ENCODE measurements at regions not wholly inside any gene's neighbourhood (a gene's known extent, or its start where the extent isn't known, plus 50 kb on each side); places are given as distances from the start of the nearest gene placed in this dataset.

GRCh38 chr1:81613803-81614202 is 186.9 kb upstream of the ADGRL2 start:
- no peak for DNase-seq

DNA sequence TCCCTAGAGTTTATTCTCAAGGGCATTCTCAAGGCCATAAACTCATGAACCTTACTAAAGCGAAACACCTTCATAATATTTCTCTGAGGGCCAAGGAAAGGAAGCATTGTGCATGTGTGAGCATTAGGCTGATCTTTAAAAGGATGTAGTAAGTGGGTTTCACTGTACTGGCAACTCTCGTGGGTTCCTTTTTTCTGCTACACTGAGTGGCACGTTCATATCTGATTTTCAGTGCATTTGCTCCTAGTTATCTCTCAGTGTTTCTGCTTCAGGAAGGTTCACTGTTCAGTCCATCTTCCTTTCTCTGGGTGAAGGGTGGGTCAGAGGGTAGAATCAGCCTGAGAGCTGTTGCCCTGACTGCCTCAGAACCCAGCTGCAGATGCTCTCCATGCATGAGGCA is 192.8 kb upstream of the ADGRL2 start:
- DNase-seq = no peak

DNA sequence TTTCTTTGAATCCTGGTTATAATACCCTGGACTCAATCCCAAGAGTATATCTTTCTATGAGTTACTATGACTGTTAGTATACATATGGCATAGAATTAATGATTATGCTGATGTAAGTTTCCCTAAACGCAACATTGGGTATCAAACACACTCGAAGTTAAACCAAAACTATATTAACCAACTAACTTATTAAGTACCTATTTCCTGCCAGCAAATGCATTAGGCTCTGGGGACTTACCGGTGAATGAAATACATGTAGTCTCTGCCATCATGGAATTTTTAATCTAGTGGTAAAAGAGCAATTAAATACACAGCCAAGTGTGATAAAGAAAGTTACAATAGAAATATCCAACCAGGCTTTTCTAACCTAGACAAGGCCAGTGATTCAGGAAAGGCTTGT is 193.6 kb upstream of the ADGRL2 start:
- DNase-seq = no peak

GRCh38 chr1:81606656-81607055 is 194.1 kb upstream of the ADGRL2 start:
- DNase-seq = no peak

- DNase-seq = no peak
Observed at GRCh38 chr1:81605023-81605422, 195.7 kb upstream of the ADGRL2 start.

DNA sequence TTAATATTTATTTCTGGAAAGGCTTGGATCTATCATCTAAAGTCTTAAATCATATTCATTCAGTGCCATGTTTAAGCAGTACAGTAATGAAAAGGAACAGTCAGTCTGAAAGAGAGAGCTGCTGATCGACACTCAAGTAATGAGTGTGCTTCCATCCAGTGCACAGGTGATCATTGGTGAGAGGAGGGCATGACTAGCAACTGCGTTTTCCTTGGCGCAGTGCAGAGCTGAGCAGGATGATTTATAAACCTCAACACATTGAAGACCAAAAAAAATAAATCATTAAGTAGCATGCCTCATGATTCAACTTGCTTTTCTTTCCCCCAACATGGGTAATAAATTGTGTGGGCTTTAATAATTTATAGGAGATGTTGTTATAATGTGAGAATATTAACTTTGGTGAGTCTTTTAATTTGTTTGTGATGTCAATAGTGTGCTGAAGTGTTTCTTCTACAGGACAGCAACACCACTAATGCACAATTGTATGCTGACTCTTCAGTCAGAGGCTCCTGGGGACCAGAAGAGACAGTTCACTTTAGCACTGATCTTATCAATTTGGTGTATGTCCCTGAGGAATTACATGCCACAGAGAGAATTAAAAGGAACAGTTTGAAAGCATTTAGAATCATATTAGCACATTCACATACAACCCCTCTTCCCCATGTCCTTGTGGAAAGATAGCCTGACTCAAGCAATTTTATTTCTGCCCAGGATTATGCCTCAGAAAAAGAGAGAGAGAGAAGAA is 199.7 kb upstream of the ADGRL2 start:
- no peak for DNase-seq

GRCh38 chr1:81600363-81600762 is 200.4 kb upstream of the ADGRL2 start:
- DNase-seq = no peak

GRCh38 chr1:81598623-81599022 is 202.1 kb upstream of the ADGRL2 start:
- no peak for DNase-seq

DNA sequence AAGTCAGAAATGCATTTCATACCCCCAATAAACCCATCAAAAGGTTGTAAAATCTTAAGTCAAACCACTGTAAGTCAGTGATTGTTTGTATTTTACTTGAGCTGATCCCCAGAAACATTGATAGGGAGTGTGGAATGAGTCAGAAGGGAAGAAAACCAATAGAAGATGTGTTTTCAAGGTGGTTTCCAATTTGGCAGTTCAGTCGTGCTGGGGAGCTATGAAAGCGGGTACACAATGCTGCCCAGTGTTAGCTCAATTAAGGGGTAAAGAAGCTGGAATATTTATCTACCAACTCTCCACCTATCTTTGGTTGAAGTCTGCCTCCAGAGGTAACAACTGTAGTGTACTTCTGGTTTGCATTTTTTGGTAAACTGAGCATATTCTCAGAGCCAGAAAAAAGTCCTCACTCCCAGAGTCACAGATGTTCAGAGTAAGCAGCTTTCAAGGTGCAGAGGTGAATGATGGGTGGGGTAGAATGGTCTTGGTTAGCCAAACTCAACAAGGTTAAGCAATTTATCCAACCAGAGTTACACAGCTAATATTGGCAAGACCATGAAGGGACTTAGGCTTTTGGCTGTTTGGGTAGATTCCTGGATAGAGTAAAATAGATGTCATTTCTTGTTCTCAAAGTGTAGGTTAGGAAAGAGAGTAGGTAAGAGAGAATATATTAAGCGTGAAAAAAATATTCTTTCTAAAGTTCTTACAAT is 202.9 kb upstream of the ADGRL2 start:
- no peak for DNase-seq

DNA sequence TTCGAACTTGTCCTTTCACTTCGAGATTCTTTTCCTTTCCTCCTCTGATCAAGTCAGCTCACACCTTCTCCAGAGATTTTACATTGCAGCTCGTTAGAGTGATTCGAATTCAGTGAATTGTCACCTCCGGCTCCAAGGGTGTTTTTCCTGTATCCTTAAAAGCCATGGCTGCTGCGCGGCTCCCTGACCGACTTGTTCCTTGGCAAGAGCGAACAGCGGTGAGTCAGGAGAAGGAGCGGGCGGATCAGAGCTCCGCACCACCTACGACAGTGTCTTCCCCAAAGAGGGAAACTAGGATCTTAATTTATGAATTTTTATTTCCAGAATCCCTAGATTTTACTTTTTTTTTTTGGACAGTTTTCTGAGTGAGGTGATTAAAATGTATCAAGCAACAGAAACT is 204.4 kb upstream of the ADGRL2 start:
- no peak for DNase-seq

DNA sequence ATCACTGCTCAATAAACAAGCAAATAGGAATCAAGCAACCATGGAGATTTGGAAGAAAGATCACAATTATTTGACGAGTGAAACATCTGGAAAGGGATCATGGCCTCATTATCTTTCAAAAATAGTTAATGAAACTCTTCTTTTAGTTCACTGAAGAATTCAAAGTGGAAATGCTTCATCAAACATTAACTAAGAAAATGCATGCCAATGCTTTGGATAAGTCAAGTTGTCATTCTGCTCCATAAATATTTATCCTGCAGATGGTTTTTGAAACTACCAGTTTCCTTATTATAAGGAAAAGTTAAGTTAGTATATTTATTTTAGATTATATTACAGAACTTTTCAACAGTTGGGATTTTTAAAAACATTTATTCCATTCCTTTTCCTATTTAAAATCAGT is 206.5 kb upstream of the ADGRL2 start:
- DNase-seq = no peak

GRCh38 chr1:81592233-81592632 is 208.5 kb upstream of the ADGRL2 start:
- no peak for DNase-seq

- no peak for DNase-seq
Observed at GRCh38 chr1:81590171-81590570, 210.6 kb upstream of the ADGRL2 start.

- no peak for DNase-seq
Observed at GRCh38 chr1:81588149-81588548, 212.6 kb upstream of the ADGRL2 start.

- no peak for DNase-seq
Observed at GRCh38 chr1:81587426-81587825, 213.3 kb upstream of the ADGRL2 start.

DNA sequence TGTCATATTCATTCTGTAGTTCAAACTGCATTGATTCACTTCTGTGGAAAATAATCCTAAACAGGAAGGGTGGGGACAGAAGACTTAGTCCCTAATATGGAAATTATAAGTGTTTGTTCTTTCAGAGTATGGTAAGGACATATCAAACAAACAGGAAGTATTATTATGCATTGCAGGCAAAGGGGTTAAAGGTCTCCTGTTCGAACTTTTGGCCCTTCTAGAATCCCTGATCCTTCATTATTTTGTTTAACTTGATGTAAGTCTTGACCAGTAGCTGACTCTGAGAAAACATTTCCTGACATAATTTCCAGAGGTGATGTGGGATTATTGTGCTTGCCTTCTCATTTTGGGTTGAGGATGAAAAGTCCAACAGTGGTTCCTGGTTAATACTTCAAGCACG is 215.4 kb upstream of the ADGRL2 start:
- no peak for DNase-seq

DNA sequence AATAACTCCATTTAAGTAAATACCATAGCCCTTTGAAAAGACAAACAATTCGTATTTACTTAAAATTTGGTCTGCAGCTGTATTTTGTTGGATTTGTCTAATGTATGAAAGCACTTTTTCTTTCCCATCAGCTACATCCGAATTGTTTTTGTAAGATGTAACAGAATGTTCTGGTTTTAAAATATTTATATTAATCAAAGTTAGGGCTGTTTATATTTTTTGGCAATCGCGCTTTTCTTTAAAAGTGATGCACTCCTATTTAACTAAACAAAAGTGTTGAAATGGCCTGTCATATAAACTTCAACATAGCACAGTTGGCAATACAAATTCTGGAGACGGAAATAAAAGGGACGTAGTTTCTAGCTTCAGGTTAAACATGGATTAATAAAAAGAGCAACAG is 216.3 kb upstream of the ADGRL2 start:
- no peak for DNase-seq

DNA sequence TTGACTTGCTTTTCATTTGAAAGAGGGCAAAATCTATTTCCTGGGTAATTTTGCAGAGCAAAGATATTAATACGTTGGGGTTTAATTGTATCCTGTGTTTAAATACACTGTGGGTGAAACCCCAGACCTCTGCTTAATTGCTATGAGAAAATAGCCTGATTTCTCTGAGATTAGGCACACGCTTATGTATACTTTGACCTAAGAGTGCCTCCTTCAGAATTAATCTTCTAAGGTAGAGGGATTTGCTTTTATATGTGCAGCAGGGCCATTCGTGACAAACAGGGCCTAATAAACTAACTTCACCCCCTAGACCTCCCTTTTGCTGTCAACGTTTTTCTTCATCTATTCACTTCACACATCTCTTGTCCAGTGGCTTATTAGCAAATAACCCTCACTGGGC is 216.9 kb upstream of the ADGRL2 start:
- no peak for DNase-seq

- no peak for DNase-seq
Observed at GRCh38 chr1:81582467-81582986, 218.2 kb upstream of the ADGRL2 start.

DNA sequence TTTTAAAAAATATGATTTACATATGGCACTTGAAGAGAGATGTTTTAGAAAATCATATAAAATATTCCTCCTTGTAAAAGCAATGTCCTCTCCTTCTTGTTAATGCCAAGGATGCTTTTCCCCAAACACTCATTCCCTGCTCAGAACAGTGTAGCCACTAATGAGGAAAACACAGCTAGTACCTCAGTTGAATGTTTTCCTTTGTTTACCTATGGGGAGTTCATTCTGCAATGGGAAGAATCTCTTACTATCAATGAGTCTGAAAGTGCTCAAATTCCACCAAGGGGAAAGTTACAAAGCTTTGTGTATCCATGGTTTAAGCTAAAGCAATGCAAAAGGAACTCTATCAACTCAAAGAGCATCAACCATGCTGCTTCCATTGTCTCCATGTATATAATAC is 221.9 kb upstream of the ADGRL2 start:
- DNase-seq = no peak

DNA sequence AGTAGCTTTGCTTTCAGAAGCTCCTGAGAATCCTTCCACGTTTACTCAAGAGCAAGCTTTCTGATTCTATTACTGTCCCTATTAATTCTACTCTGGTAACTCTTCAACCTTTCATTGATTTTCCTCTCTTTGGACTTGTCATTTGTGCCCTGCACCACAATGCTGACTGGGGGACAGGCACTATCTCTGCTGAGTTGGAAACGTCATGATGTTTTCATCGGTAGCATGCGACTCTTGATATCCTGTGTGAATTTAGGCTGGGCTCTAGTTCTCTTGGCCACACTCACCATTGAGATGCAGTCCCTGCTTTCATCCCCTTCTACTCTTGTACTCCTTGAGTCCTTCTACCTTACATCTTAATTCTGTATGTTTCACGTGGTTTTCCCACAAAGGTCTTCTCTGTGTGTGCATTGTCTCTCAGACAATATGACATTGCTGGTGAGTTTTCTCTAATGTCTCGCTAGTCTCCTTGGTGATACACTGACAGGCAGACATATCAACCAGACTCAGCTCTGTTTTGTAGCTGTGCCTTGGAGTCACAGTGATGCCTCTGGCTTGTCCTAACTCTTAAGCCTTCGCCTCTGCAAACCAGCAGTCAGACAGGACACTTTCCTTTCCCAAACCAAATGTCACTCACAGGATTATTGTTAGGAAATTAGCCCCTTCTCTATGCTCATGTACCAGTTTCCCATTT is 223.6 kb upstream of the ADGRL2 start:
- no peak for DNase-seq

DNA sequence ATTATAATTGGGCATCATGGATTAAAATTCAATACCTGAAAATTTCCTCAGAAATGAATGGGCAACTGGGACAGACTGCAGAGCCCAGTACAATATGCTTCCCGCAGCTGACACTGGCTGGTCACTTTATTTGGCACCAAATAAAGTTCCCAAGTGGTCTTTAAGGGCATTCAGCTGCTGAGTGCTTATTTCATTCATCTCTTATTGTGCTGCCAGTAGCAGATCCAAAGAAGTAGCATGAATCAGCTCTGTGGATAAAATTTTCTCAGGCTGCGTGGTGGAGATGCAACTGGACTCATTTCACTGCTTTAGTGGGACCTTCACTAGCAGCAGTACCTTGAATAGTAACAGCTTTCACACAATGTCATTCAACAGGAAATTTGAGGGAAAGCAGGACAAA is 226.3 kb upstream of the ADGRL2 start:
- DNase-seq = no peak

GRCh38 chr1:81573458-81573857 is 227.3 kb upstream of the ADGRL2 start:
- no peak for DNase-seq

- DNase-seq = no peak
Observed at GRCh38 chr1:81571946-81572345, 228.8 kb upstream of the ADGRL2 start.
